OCI-LY7 (cell line): ENCODE measurements at regions not wholly inside any gene's neighbourhood (a gene's known extent, or its start where the extent isn't known, plus 50 kb on each side); places are given as distances from the start of the nearest gene placed in this dataset.

Source experiments
- BruUV-seq: library from RNA; stranded (reverse); fragments of 400-500 nt; replicated peaks from 2 replicates; lab custom pipeline; 2021; lab: Mats Ljungman, UMichigan
- CTCF ChIA-PET: fragments of 300-600 bp; sonication (Branson Sonifier 250); formaldehyde crosslinking; loops from one replicate; lab custom pipeline; 2022; ENCODE audit warnings: antibody characterized with exemption; ENCODE audit not compliant: unreplicated experiment; lab: Charles Lee
- POLR2A ChIA-PET: fragments of 300-600 bp; sonication (Branson Sonifier 250); formaldehyde crosslinking; loops from one replicate; lab custom pipeline; 2022; ENCODE audit warnings: antibody characterized with exemption; lab: Charles Lee
- DNase-seq: peaks from one replicate; pipeline ENCODE4 v3.0.0-alpha.2; 2015; ENCODE audit warnings: low spot score
- H2AFZ ChIP-seq: fragments of 200-600 bp; sonication (generic), shearing (Covaris generic); 2 replicates; pipeline ENCODE4 v1.6.1; 2014; ENCODE audit warnings: mild to moderate bottlenecking, antibody characterized with exemption, low read length, moderate library complexity
- H3K27ac ChIP-seq: fragments of 200-600 bp; sonication (generic); 2 replicates; pipeline ENCODE4 v1.5.1; 2014; ENCODE audit warnings: mixed run types, low read depth, mild to moderate bottlenecking, moderate library complexity, low read length, inconsistent platforms; ENCODE audit not compliant: poor library complexity, severe bottlenecking
- H3K36me3 ChIP-seq: fragments of 200-600 bp; sonication (generic); 2 replicates; pipeline ENCODE4 v1.6.1; 2014; ENCODE audit warnings: mild to moderate bottlenecking, antibody characterized with exemption, low read length, moderate library complexity, mixed read lengths; ENCODE audit not compliant: insufficient read depth
- H3K4me1 ChIP-seq: fragments of 200-600 bp; sonication (generic); 2 replicates; pipeline ENCODE4 v1.5.1; 2014; ENCODE audit warnings: mild to moderate bottlenecking, low read length; ENCODE audit not compliant: insufficient read depth, poor library complexity, severe bottlenecking
- H3K4me2 ChIP-seq: fragments of 200-600 bp; sonication (generic); 2 replicates; pipeline ENCODE4 v1.6.1; 2014; ENCODE audit warnings: mild to moderate bottlenecking, low read length
- H3K4me3 ChIP-seq: fragments of 200-600 bp; sonication (generic); 2 replicates; pipeline ENCODE4 v1.5.1; 2014; ENCODE audit warnings: mild to moderate bottlenecking, low read depth, low read length; ENCODE audit not compliant: poor library complexity, severe bottlenecking
- H3K79me2 ChIP-seq: fragments of 200-600 bp; sonication (generic); 2 replicates; pipeline ENCODE4 v1.6.1; 2016; ENCODE audit warnings: low read depth, mild to moderate bottlenecking, low read length, moderate library complexity, mixed read lengths; ENCODE audit not compliant: insufficient read depth
- H3K9me2 ChIP-seq: fragments of 200-600 bp; sonication (generic); 2 replicates; pipeline ENCODE4 v1.6.1; 2016; ENCODE audit warnings: mild to moderate bottlenecking, low read length, mixed read lengths; ENCODE audit not compliant: insufficient read depth
- H3K9me3 ChIP-seq: fragments of 200-600 bp; sonication (generic); 2 replicates; pipeline ENCODE4 v1.6.1; 2014; ENCODE audit warnings: mild to moderate bottlenecking, mixed run types, low read length, mixed read lengths
- H4K20me1 ChIP-seq: fragments of 200-600 bp; sonication (generic); 2 replicates; pipeline ENCODE4 v1.6.1; 2014; ENCODE audit warnings: mild to moderate bottlenecking, antibody characterized with exemption, low read length, moderate library complexity, mixed read lengths; ENCODE audit not compliant: insufficient read depth
- CTCF ChIP-seq: fragments of 200-600 bp; sonication (generic); conservative IDR thresholded peaks from 2 replicates; pipeline ENCODE4 v1.5.1; 2014; ENCODE audit warnings: mild to moderate bottlenecking, antibody characterized with exemption, low read length, moderate library complexity, mixed read lengths
- EZH2phosphoT487 ChIP-seq: fragments of 200-600 bp; sonication (generic); IDR thresholded peaks from 2 replicates; pipeline ENCODE4 v1.6.1; 2018; ENCODE audit warnings: low read depth, borderline replicate concordance, mild to moderate bottlenecking, mixed run types, antibody characterized with exemption, low read length, moderate library complexity, mixed read lengths
- intact Hi-C: fragments of 100-400 bp; cut with micrococcal nuclease; formaldehyde crosslinking; loops from one replicate; pipeline ENCODE4 v1.10.0; 2022; ENCODE audit not compliant: unreplicated experiment

- Histone ChIP-seq H3K4me1 (no peaks in the 10 kb centered on the region), H3K36me3 (no peaks in the 10 kb centered on the region), H3K9me3 (no peaks in the 10 kb centered on the region), H3K27ac (no peak overlapping the region), H3K79me2 (no peaks in the 10 kb centered on the region), H3K9me2 (no peaks in the 10 kb centered on the region), H4K20me1 (no peaks in the 10 kb centered on the region), H2AFZ (no peak overlapping the region), H3K4me2 (no peak overlapping the region), H3K4me3 (no peak overlapping the region)
- no TSS peak for BruUV-seq
- DNase-seq, result no peak
- ChIA-PET POLR2A (no interaction called here), CTCF (no interaction called here)
- TF ChIP-seq CTCF (no peak), EZH2phosphoT487 (no peak)
- intact Hi-C loops, result no loop called here
These were observed 136.2 kb downstream of the CPXCR1 start for GRCh38 chrX:88883200-88883599.

- Histone ChIP-seq H3K36me3 (no peaks in the 10 kb centered on the region), H4K20me1 (no peaks in the 10 kb centered on the region), H3K4me2 (no peak overlapping the region), H3K4me3 (no peak overlapping the region), H3K9me3 (no peaks in the 10 kb centered on the region), H3K27ac (no peak overlapping the region), H3K9me2 (no peaks in the 10 kb centered on the region), H3K4me1 (no peaks in the 10 kb centered on the region), H3K79me2 (no peaks in the 10 kb centered on the region), H2AFZ (no peak overlapping the region)
- ChIA-PET POLR2A (no interaction called here), CTCF (no interaction called here)
- DNase-seq, result no peak
- TF ChIP-seq EZH2phosphoT487 (no peak), CTCF (no peak)
- intact Hi-C loops, result no loop called here
- no TSS peak for BruUV-seq
These were observed 139.9 kb downstream of the CPXCR1 start for GRCh38 chrX:88886908-88887307.

- ChIA-PET POLR2A (no interaction called here), CTCF (no interaction called here)
- no peak overlapping the region for H3K4me2 ChIP-seq
- no TSS peak for BruUV-seq
- H4K20me1 ChIP-seq, result no peaks in the 10 kb centered on the region
- TF ChIP-seq CTCF, result no peak
- TF ChIP-seq EZH2phosphoT487, result no peak
- intact Hi-C loops, result no loop called here
- H3K4me1 ChIP-seq, result no peaks in the 10 kb centered on the region
- no peak overlapping the region for H3K27ac ChIP-seq
- no peaks in the 10 kb centered on the region for H3K9me3 ChIP-seq
- H3K36me3 ChIP-seq, result no peaks in the 10 kb centered on the region
- DNase-seq, result no peak
- no peak overlapping the region for H2AFZ ChIP-seq
- no peaks in the 10 kb centered on the region for H3K79me2 ChIP-seq
- no peaks in the 10 kb centered on the region for H3K9me2 ChIP-seq
- H3K4me3 ChIP-seq, result no peak overlapping the region
These were observed 157.1 kb downstream of the CPXCR1 start for GRCh38 chrX:88903989-88904718.
